ENCODE measurements at regions not wholly inside any gene's neighbourhood (a gene's known extent, or its start where the extent isn't known, plus 50 kb on each side); places are given as distances from the start of the nearest gene placed in this dataset.

GRCh38 chr11:79919350-79919749 lies 478.5 kb upstream of the TENM4 start:
- TF ChIP-seq POLR2A (IDR thresholded peaks at IDR 0.05; ENCODE audit: low read length) (no peak), GATA1 (IDR thresholded peaks at IDR 0.05; ENCODE audit: low read depth, low read length) (no peak)
